A549 (cell line): ENCODE measurements at regions not wholly inside any gene's neighbourhood (a gene's known extent, or its start where the extent isn't known, plus 50 kb on each side); places are given as distances from the start of the nearest gene placed in this dataset.

Source experiments
- ATAC-seq, 2 experiments: fragments of 200-7000 bp in 1 of 2; fragments of >200 bp in 1 of 2; cut with Nextera tagmentation in 1 of 2; cut with Tn5 transposase in 1 of 2; 3 replicates each; pipeline versions ENCODE4 v1.8.0 to v1.9.1; 2018 to 2020; ENCODE audit warnings: mild to moderate bottlenecking in 1 of 2, moderate library complexity in 1 of 2
- CTCF ChIA-PET: fragments of 300-600 bp; sonication (Branson Sonifier 250); formaldehyde crosslinking; extraction: SDS; loops from one replicate; lab custom pipeline; 2021; ENCODE audit warnings: antibody characterized with exemption, inconsistent platforms; lab: Yijun Ruan, JAX
- POLR2A ChIA-PET: fragments of 350-600 bp; formaldehyde crosslinking; extraction: SDS; loops from one replicate; lab custom pipeline; 2021; ENCODE audit warnings: antibody characterized with exemption, inconsistent platforms; lab: Yijun Ruan, JAX
- DNase-seq, 2 experiments: peaks; one replicate each; pipeline versions ENCODE4 v3.0.0 to v3.0.0-alpha.2; 2011 to 2016; ENCODE audit warnings: low read depth in 1 of 2, low spot score in 1 of 2
- FAIRE-seq: peaks from 2 replicates; lab custom pipeline; 2011; peaks lifted over from hg19 to GRCh38; lab: Jason Lieb, UNC
- H3K27ac ChIP-seq, 2 experiments: fragments of >200 bp; sonication (Bioruptor Twin); formaldehyde crosslinking; 3 replicates each; pipeline ENCODE4 v1.5.1; 2016 to 2017
- H3K4me1 ChIP-seq: fragments of >200 bp; sonication (Bioruptor Twin); formaldehyde crosslinking; 3 replicates; pipeline ENCODE4 v1.6.1; 2016
- H3K4me2 ChIP-seq: fragments of >200 bp; sonication (Bioruptor Twin); formaldehyde crosslinking; 3 replicates; pipeline ENCODE4 v1.6.1; 2016
- H3K4me3 ChIP-seq: fragments of >200 bp; sonication (Bioruptor Twin); formaldehyde crosslinking; 3 replicates; pipeline ENCODE4 v1.5.1; 2016
- H3K9me3 ChIP-seq: fragments of >200 bp; sonication (Bioruptor Twin); formaldehyde crosslinking; 3 replicates; pipeline ENCODE4 v1.6.1; 2016
- ATOH8 ChIP-seq: fragments of 250-450 bp; sonication (Bioruptor Pico); IDR thresholded peaks from 2 replicates; pipeline ENCODE4 v1.5.0; 2020; ENCODE audit warnings: low read depth, mild to moderate bottlenecking, moderate library complexity
- BCL3 ChIP-seq: fragments of >200 bp; sonication (Bioruptor Twin); formaldehyde crosslinking; IDR thresholded peaks from 3 replicates; pipeline ENCODE4 v1.6.1; 2016
- BHLHE40 ChIP-seq: IDR thresholded peaks from 2 replicates; pipeline ENCODE4 v1.6.1; 2012; ENCODE audit warnings: low read depth, low read length, inconsistent platforms
- CHD2 ChIP-seq: fragments of 150-350 bp; IDR thresholded peaks from 2 replicates; pipeline ENCODE4 v1.6.1; 2014; ENCODE audit warnings: low read length; ENCODE audit not compliant: partially characterized antibody
- CTCF ChIP-seq: fragments of >200 bp; sonication (Bioruptor Twin); formaldehyde crosslinking; IDR thresholded peaks from 3 replicates; pipeline ENCODE4 v1.5.1; 2016
- EP300 ChIP-seq, 2 experiments: fragments of >200 bp; sonication (Bioruptor Twin); formaldehyde crosslinking; IDR thresholded peaks; 2 replicates in 1 of 2; 3 replicates in 1 of 2; pipeline ENCODE4 v1.6.1; 2016 to 2017
- FOSL2 ChIP-seq, 2 experiments: fragments of 450-650 bp in 1 of 2; fragments of >200 bp in 1 of 2; sonication (Bioruptor Twin) in 1 of 2; formaldehyde crosslinking; IDR thresholded peaks; 2 replicates each; pipeline versions ENCODE4 v1.5.0 to v1.6.1; 2016 to 2020; ENCODE audit warnings: mild to moderate bottlenecking in 1 of 2, moderate library complexity in 1 of 2
- FOXS1 ChIP-seq: fragments of 250-450 bp; sonication (Bioruptor Pico); IDR thresholded peaks from 2 replicates; pipeline ENCODE4 v1.5.0; 2020; ENCODE audit warnings: mild to moderate bottlenecking, moderate library complexity
- GATA3 ChIP-seq: IDR thresholded peaks from 2 replicates; pipeline ENCODE4 v1.6.1; 2012; ENCODE audit warnings: borderline replicate concordance
- HDAC2 ChIP-seq: fragments of 200-600 bp; sonication (generic); IDR thresholded peaks from 2 replicates; pipeline ENCODE4 v1.6.1; 2016
- HMGXB4 ChIP-seq: fragments of 250-450 bp; sonication (Bioruptor Pico); IDR thresholded peaks from 2 replicates; pipeline ENCODE4 v1.5.0; 2021; ENCODE audit warnings: mild to moderate bottlenecking, moderate library complexity, borderline replicate concordance
- HOXB5 ChIP-seq: fragments of 250-450 bp; sonication (Bioruptor Pico); IDR thresholded peaks from 2 replicates; pipeline ENCODE4 v1.5.0; 2020; ENCODE audit warnings: mild to moderate bottlenecking, moderate library complexity
- JUN ChIP-seq, 2 experiments: fragments of >200 bp; sonication (Bioruptor Twin); formaldehyde crosslinking; IDR thresholded peaks; 2 replicates in 1 of 2; 3 replicates in 1 of 2; pipeline ENCODE4 v1.6.1; 2016 to 2017
- JUNB ChIP-seq: fragments of >200 bp; sonication (Bioruptor Twin); formaldehyde crosslinking; IDR thresholded peaks from 2 replicates; pipeline ENCODE4 v1.6.1; 2016
- KDM1A ChIP-seq: fragments of 200-600 bp; sonication (generic); IDR thresholded peaks from 2 replicates; pipeline ENCODE4 v1.6.1; 2016; ENCODE audit warnings: low read depth, mild to moderate bottlenecking
- KDM5A ChIP-seq: fragments of 200-600 bp; sonication (generic); IDR thresholded peaks from 2 replicates; pipeline ENCODE4 v1.6.1; 2016; ENCODE audit warnings: antibody characterized with exemption, mild to moderate bottlenecking
- MAFK ChIP-seq: fragments of 450-650 bp; IDR thresholded peaks from 2 replicates; pipeline ENCODE4 v1.6.1; 2014; ENCODE audit not compliant: partially characterized antibody
- MAX ChIP-seq: IDR thresholded peaks from 2 replicates; pipeline ENCODE4 v1.6.1; 2012
- NFE2L2 ChIP-seq: fragments of 150-350 bp; conservative IDR thresholded peaks from 2 replicates; pipeline ENCODE4 v1.6.1; 2014; ENCODE audit warnings: low read length
- PBX3 ChIP-seq: IDR thresholded peaks from 2 replicates; pipeline ENCODE4 v1.6.1; 2012
- POLR2AphosphoS2 ChIP-seq: conservative IDR thresholded peaks from 2 replicates; pipeline ENCODE4 v1.6.1; 2012; ENCODE audit warnings: low read length, improper control_type of control experiment, inconsistent platforms
- SREBF2 ChIP-seq: fragments of 450-650 bp; IDR thresholded peaks from 2 replicates; pipeline ENCODE4 v1.6.1; 2014; ENCODE audit warnings: mild to moderate bottlenecking, moderate library complexity
- USF2 ChIP-seq: fragments of 450-650 bp; IDR thresholded peaks from 2 replicates; pipeline ENCODE4 v1.6.1; 2014; ENCODE audit warnings: antibody characterized with exemption
- WGBS: methylation state at CpG from one replicate; pipeline ENCODE4 v1.1.6; 2017; ENCODE audit errors: missing lambda C conversion rate; 5-methylcytosine and 5-hydroxymethylcytosine counted together

GRCh38 chr5:34587355-34588241 lies 68.5 kb upstream of the RAI14 start (continued):
- peak; percentile 66; the same call in 1 of the 3 replicates for TF ChIP-seq BCL3
- TF ChIP-seq CHD2, result no peak
- peak; percentile 40 to 50; a peak in 2 of 5 replicates for TF ChIP-seq EP300 (IDR thresholded peaks at IDR 0.05)
- peak; percentile 67 for TF ChIP-seq JUNB
- peak; percentile 64; the same call in 1 of the 2 replicates for TF ChIP-seq GATA3
- no peak; the same call in 1 of the 2 replicates for TF ChIP-seq ATOH8 (CRISPR knock-in tag)
- TF ChIP-seq FOSL2 (IDR thresholded peaks at IDR 0.05), result 0 out of 2 replicates have a peak, but pooled peaks have one; percentile 24
- TF ChIP-seq FOSL2 (CRISPR knock-in tag; IDR thresholded peaks at IDR 0.05), result peak; percentile 82
- TF ChIP-seq NFE2L2, result peak; percentile 77

- Histone ChIP-seq H3K4me2 (no peak overlapping the region), H3K4me3 (no peak overlapping the region), H3K27ac (peak overlapping the region; percentile 97 to 98; a peak in 5 of 6 replicates), H3K9me3 (no peaks in the 10 kb centered on the region), H3K4me1 (peaks cover 38% of the 10 kb centered on the region)
- ChIA-PET POLR2A (no interaction called here), CTCF (interaction anchor here (1.3 to 8.8 kb wide), 3 partner anchors 9 to 66 kb away, joined by 3 to 49 read pairs (median 6); no protein-coding TSS in a partner anchor)
- TF ChIP-seq KDM5A (no peak), FOXS1 (CRISPR knock-in tag) (no peak), USF2 (no peak), HMGXB4 (no peak), HOXB5 (CRISPR knock-in tag) (no peak), BCL3 (no peak), JUN (IDR thresholded peaks at IDR 0.05) (no peak), KDM1A (no peak), MAFK (no peak), SREBF2 (no peak), BHLHE40 (no peak), MAX (no peak), POLR2AphosphoS2 (no peak), CTCF (no peak), PBX3 (no peak), JUNB (no peak), EP300 (IDR thresholded peaks at IDR 0.05) (no peak), GATA3 (no peak), HDAC2 (no peak)
- FAIRE-seq (no peak), DNase-seq (no peak), ATAC-seq (no peak)
- 95% methylated on average over 2 of the region's 2 CpGs for WGBS
Measured at GRCh38 chr5:34589832-34590231, 66.3 kb upstream of the RAI14 start.
